K562 (cell line): ENCODE measurements at regions not wholly inside any gene's neighbourhood (a gene's known extent, or its start where the extent isn't known, plus 50 kb on each side); places are given as distances from the start of the nearest gene placed in this dataset.

Experiments
- ATAC-seq: fragments of 200-7000 bp; cut with Tn5 transposase; 3 replicates; pipeline ENCODE4 v1.9.1; 2020; ENCODE audit warnings: moderate library complexity
- BruUV-seq: library from RNA; stranded (reverse); fragments of 400-500 nt; replicated peaks from 2 replicates; lab custom pipeline; 2021; lab: Mats Ljungman, UMichigan
- CTCF ChIA-PET: fragments of 300-600 bp; formaldehyde crosslinking; extraction: SDS; loops from one replicate; lab custom pipeline; 2021; ENCODE audit warnings: low intra/inter-chr PET ratio; lab: Yijun Ruan, JAX
- POLR2A ChIA-PET: fragments of 300-600, 350-650 bp; sonication (Branson Sonifier 250); formaldehyde crosslinking; extraction: SDS; loops from one replicate; lab custom pipeline; 2021; ENCODE audit warnings: antibody characterized with exemption, inconsistent platforms; lab: Yijun Ruan, JAX
- DNase-seq, 4 experiments: peaks; one replicate each; pipeline versions ENCODE4 v3.0.0 to v3.0.0-alpha.2; 2011 to 2018; ENCODE audit warnings: low spot score in 3 of 4, mixed read lengths in 3 of 4; ENCODE audit errors: extremely low read depth in 1 of 4
- FAIRE-seq: peaks from 2 replicates; lab custom pipeline; 2011; peaks lifted over from hg19 to GRCh38; lab: Jason Lieb, UNC
- H2AFZ ChIP-seq: 2 replicates; pipeline ENCODE4 v1.6.0; 2011; ENCODE audit warnings: low read depth, low read length, control low read depth, inconsistent platforms
- H3K27ac ChIP-seq: fragments of 200-600 bp; 3 replicates; pipeline ENCODE4 v1.8.0; 2011; ENCODE audit warnings: low read depth, mild to moderate bottlenecking, control low read depth, inconsistent platforms, low read length, moderate library complexity, mixed read lengths; ENCODE audit errors: extremely low read depth
- H3K27me3 ChIP-seq, 2 experiments: fragments of 300-600 bp in 1 of 2; 2 replicates in 1 of 2; 3 replicates in 1 of 2; pipeline versions ENCODE4 v1.6.0 to v1.8.0; 2011; ENCODE audit warnings: inconsistent platforms in 2 of 2, low read length in 2 of 2, mild to moderate bottlenecking in 1 of 2, mixed read lengths in 1 of 2, moderate library complexity in 1 of 2; ENCODE audit not compliant: control insufficient read depth in 2 of 2, insufficient read depth in 2 of 2
- H3K36me3 ChIP-seq: fragments of 300-600 bp; 3 replicates; pipeline ENCODE4 v1.8.0; 2011; ENCODE audit warnings: mild to moderate bottlenecking, low read length, inconsistent platforms; ENCODE audit not compliant: control insufficient read depth, insufficient read depth
- H3K4me1 ChIP-seq, 2 experiments: fragments of 200-600 bp in 1 of 2; replicated peaks in 1 of 2; 2 replicates in 1 of 2; 3 replicates in 1 of 2; pipeline versions ENCODE4 v1.5.1 to v1.8.0; 2011; ENCODE audit warnings: inconsistent platforms in 2 of 2, low read length in 2 of 2, mild to moderate bottlenecking in 1 of 2, mixed read lengths in 1 of 2, moderate library complexity in 1 of 2; ENCODE audit not compliant: control insufficient read depth in 2 of 2, insufficient read depth in 2 of 2
- H3K4me2 ChIP-seq: 2 replicates; pipeline ENCODE4 v1.6.1; 2011; ENCODE audit warnings: low read length, control low read depth, inconsistent platforms, mixed read lengths; ENCODE audit not compliant: insufficient read depth
- H3K4me3 ChIP-seq: fragments of 200-600 bp; sonication (generic), shearing (Covaris generic); 2 replicates; pipeline ENCODE4 v1.5.1; 2016; ENCODE audit warnings: control low read depth, inconsistent platforms
- H3K79me2 ChIP-seq: fragments of 200-600 bp; 3 replicates; pipeline ENCODE4 v1.8.0; 2011; ENCODE audit warnings: low read length, inconsistent platforms; ENCODE audit not compliant: control insufficient read depth, insufficient read depth
- H3K9ac ChIP-seq, 2 experiments: 2 replicates each; pipeline versions ENCODE4 v1.6.0 to v1.6.1; 2011; ENCODE audit warnings: low read depth in 2 of 2, low read length in 2 of 2, control low read depth in 1 of 2, inconsistent platforms in 1 of 2, mild to moderate bottlenecking in 1 of 2, mixed read lengths in 1 of 2; ENCODE audit not compliant: insufficient read depth in 1 of 2
- H3K9me1 ChIP-seq: one replicate; pipeline ENCODE4 v1.6.0; 2011; ENCODE audit warnings: inconsistent platforms, mild to moderate bottlenecking, low read length, moderate library complexity; ENCODE audit not compliant: control insufficient read depth, insufficient read depth
- H3K9me3 ChIP-seq: replicated peaks from 2 replicates; pipeline ENCODE4 v1.5.1; 2011; ENCODE audit warnings: low read depth, low read length, inconsistent platforms; ENCODE audit not compliant: control insufficient read depth, insufficient read depth
- H4K20me1 ChIP-seq: replicated peaks from 2 replicates; pipeline ENCODE4 v1.6.1; 2011; ENCODE audit warnings: low read length, inconsistent platforms, mixed read lengths; ENCODE audit not compliant: control insufficient read depth, insufficient read depth
- ARID1B ChIP-seq: fragments of 450-650 bp; IDR thresholded peaks from 2 replicates; pipeline ENCODE4 v1.6.1; 2016; ENCODE audit warnings: antibody characterized with exemption, mild to moderate bottlenecking, inconsistent platforms
- CGGBP1 ChIP-seq: fragments of 250-450 bp; sonication (Bioruptor Pico); IDR thresholded peaks from 2 replicates; pipeline ENCODE4 v1.9.0; 2021; ENCODE audit warnings: mild to moderate bottlenecking
- CHD4 ChIP-seq: fragments of 200-600 bp; sonication (generic); IDR thresholded peaks from 3 replicates; pipeline ENCODE4 v1.6.1; 2012; ENCODE audit warnings: low read depth, mild to moderate bottlenecking, mixed read lengths, low read length, inconsistent platforms; ENCODE audit not compliant: insufficient read depth, insufficient replicate concordance, poor library complexity, severe bottlenecking
- E4F1 ChIP-seq: fragments of 250-450 bp; sonication (Bioruptor Pico); IDR thresholded peaks from 2 replicates; pipeline ENCODE4 v1.5.0; 2021; ENCODE audit warnings: mild to moderate bottlenecking, borderline replicate concordance
- HNRNPLL ChIP-seq: fragments of 200-400 bp; formaldehyde crosslinking; IDR thresholded peaks from 2 replicates; pipeline ENCODE4 v1.6.1; 2017; ENCODE audit warnings: low read length, low read depth, mild to moderate bottlenecking; ENCODE audit not compliant: poor library complexity, severe bottlenecking
- L3MBTL2 ChIP-seq: fragments of 450-650 bp; IDR thresholded peaks from 2 replicates; pipeline ENCODE4 v1.6.1; 2016; ENCODE audit warnings: mild to moderate bottlenecking, moderate library complexity
- MEIS2 ChIP-seq: fragments of 450-650 bp; IDR thresholded peaks from 2 replicates; pipeline ENCODE4 v1.6.1; 2014; ENCODE audit warnings: mild to moderate bottlenecking; ENCODE audit not compliant: partially characterized antibody
- NCOA4 ChIP-seq: fragments of 450-650 bp; IDR thresholded peaks from 2 replicates; pipeline ENCODE4 v1.6.1; 2018; ENCODE audit warnings: mild to moderate bottlenecking; ENCODE audit not compliant: partially characterized antibody
- PATZ1 ChIP-seq: fragments of 250-450 bp; sonication (Bioruptor Pico); IDR thresholded peaks from 2 replicates; pipeline ENCODE4 v1.5.0; 2020; ENCODE audit warnings: mild to moderate bottlenecking, borderline replicate concordance
- TCF3 ChIP-seq: sonication (generic); formaldehyde crosslinking; IDR thresholded peaks from 2 replicates; pipeline ENCODE4 v1.4.0; 2020; ENCODE audit warnings: mild to moderate bottlenecking, missing genetic modification reagents
- TRIM25 ChIP-seq: fragments of 450-650 bp; IDR thresholded peaks from 2 replicates; pipeline ENCODE4 v1.7.0; 2016; ENCODE audit warnings: borderline replicate concordance
- ZC3H4 ChIP-seq: sonication (generic); formaldehyde crosslinking; IDR thresholded peaks from 2 replicates; pipeline ENCODE4 v1.9.0; 2021; ENCODE audit warnings: missing genetic modification reagents, borderline replicate concordance
- ZNF644 ChIP-seq: fragments of 200-800 bp; sonication (Bioruptor generic); IDR thresholded peaks from 2 replicates; pipeline ENCODE4 v1.6.1; 2016; ENCODE audit warnings: low read depth, missing genetic modification characterization, missing compliant biosample characterization
- WGBS: fragments of 100-300 bp; shearing (Covaris generic); methylation state at CpG from one replicate; pipeline ENCODE4 v1.1.6; 2016; ENCODE audit warnings: low coverage, mixed read lengths; ENCODE audit not compliant: insufficient coverage; ENCODE audit errors: missing lambda C conversion rate; 5-methylcytosine and 5-hydroxymethylcytosine counted together
- in situ Hi-C: fragments of 300-500 bp; cut with MboI; formaldehyde crosslinking; loops from 4 replicates; pipeline ENCODE4 v1.15.0; 2018; ENCODE audit warnings: inconsistent platforms, mixed read lengths
- intact Hi-C: fragments of 100-400 bp; cut with micrococcal nuclease; formaldehyde crosslinking; loops from 2 replicates; pipeline ENCODE4 v1.14.2; 2022

GRCh38 chr5:89011778-89012711, 129.1 kb upstream of the MEF2C start (continued):
- TF ChIP-seq CGGBP1: no peak
- TF ChIP-seq TCF3 (CRISPR knock-in tag): peak; percentile 63
- no peak for TF ChIP-seq MEIS2
- no peak for TF ChIP-seq ARID1B
- no peak for TF ChIP-seq PATZ1

GRCh38 chr5:89010512-89010911, 127.5 kb upstream of the MEF2C start:
- no peaks in the 10 kb centered on the region for H3K9me1 ChIP-seq
- TF ChIP-seq ZC3H4 (CRISPR knock-in tag) (no peak), CHD4 (no peak), HNRNPLL (no peak), L3MBTL2 (no peak), NCOA4 (no peak), TRIM25 (no peak), E4F1 (CRISPR knock-in tag) (no peak), ZNF644 (no peak)
- ChIA-PET POLR2A (no interaction called here), CTCF (no interaction called here)
- DNase-seq (no peak), FAIRE-seq (no peak), ATAC-seq (no peak)
- no peak overlapping the region for H3K27ac ChIP-seq
- H3K27me3 ChIP-seq: no peaks in the 10 kb centered on the region
- H3K4me2 ChIP-seq: no peak overlapping the region
- H3K9ac ChIP-seq: no peak overlapping the region
- H2AFZ ChIP-seq: no peak overlapping the region
- no TSS peak for BruUV-seq
- intact Hi-C loops: no loop called here
- peaks cover 0 to 4% of the 10 kb centered on the region in 2 experiments; a peak in 1 of 5 replicates for H3K4me1 ChIP-seq
- no peaks in the 10 kb centered on the region for H4K20me1 ChIP-seq
- no peaks in the 10 kb centered on the region for H3K79me2 ChIP-seq
- H3K4me3 ChIP-seq: no peak overlapping the region
- H3K9me3 ChIP-seq: no peaks in the 10 kb centered on the region
- WGBS: 29% methylated on average over 2 of the region's 2 CpGs
- H3K36me3 ChIP-seq: no peaks in the 10 kb centered on the region
- in situ Hi-C loops: no loop called here
